ENCODE measurements at regions not wholly inside any gene's neighbourhood (a gene's known extent, or its start where the extent isn't known, plus 50 kb on each side); places are given as distances from the start of the nearest gene placed in this dataset.

DNA sequence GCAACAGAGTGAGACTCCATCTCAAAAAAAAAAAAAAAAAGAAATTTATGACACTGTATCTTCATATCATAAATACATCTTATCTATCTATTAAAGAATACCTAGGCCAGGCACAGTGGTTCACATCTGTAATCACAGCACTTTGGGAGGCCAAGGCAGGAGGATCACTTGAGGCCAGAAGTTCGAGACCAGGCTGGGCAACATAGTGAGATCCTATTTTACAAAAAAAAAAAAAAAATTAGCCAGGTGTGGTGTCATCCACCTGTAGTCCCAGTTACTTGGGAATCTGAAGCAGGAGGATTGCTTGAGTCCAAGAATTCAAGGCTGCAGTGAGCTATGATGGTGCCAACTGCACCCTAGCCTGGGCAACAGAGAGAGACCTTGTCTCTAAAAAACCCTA lies 95.0 kb downstream of the HNRNPLL start:
- DNase-seq, result no peak
- no peaks in the 10 kb centered on the region for H3K9me3 ChIP-seq (ENCODE audit: insufficient read depth, low read length, severe bottlenecking)
- H2AFZ ChIP-seq (ENCODE audit: low read depth, low read length), result no peak overlapping the region
- no peak for TF ChIP-seq EZH2 (IDR thresholded peaks at IDR 0.05; ENCODE audit: borderline replicate concordance, low read depth, low read length, severe bottlenecking)
- TF ChIP-seq, protein P1, sequence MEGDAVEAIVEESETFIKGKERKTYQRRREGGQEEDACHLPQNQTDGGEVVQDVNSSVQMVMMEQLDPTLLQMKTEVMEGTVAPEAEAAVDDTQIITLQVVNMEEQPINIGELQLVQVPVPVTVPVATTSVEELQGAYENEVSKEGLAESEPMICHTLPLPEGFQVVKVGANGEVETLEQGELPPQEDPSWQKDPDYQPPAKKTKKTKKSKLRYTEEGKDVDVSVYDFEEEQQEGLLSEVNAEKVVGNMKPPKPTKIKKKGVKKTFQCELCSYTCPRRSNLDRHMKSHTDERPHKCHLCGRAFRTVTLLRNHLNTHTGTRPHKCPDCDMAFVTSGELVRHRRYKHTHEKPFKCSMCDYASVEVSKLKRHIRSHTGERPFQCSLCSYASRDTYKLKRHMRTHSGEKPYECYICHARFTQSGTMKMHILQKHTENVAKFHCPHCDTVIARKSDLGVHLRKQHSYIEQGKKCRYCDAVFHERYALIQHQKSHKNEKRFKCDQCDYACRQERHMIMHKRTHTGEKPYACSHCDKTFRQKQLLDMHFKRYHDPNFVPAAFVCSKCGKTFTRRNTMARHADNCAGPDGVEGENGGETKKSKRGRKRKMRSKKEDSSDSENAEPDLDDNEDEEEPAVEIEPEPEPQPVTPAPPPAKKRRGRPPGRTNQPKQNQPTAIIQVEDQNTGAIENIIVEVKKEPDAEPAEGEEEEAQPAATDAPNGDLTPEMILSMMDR (IDR thresholded peaks at IDR 0.05; ENCODE audit: borderline replicate concordance, extremely low read depth, low read length, poor library complexity, severe bottlenecking), result no peak
- no peak overlapping the region for H3K27ac ChIP-seq (ENCODE audit: low read length)
- H3K9ac ChIP-seq (ENCODE audit: low read depth, low read length), result no peak overlapping the region
- no peak overlapping the region for H3K4me3 ChIP-seq (ENCODE audit: low read depth in 1 of 2, low read length in 2 of 2)
- H4K20me1 ChIP-seq (ENCODE audit: insufficient read depth, low read length), result no peaks in the 10 kb centered on the region
- ATAC-seq (ENCODE audit: insufficient read depth, low read depth), result no peak
- no peak overlapping the region for H3K4me2 ChIP-seq (ENCODE audit: insufficient read depth, low read length)
- H3K36me3 ChIP-seq (ENCODE audit: insufficient read depth, low read length), result no peaks in the 10 kb centered on the region
- no peaks in the 10 kb centered on the region for H3K79me2 ChIP-seq (ENCODE audit: insufficient read depth, low read length)
- peaks cover 3% of the 10 kb centered on the region for H3K27me3 ChIP-seq (ENCODE audit: insufficient read depth, low read length, poor library complexity)
- peaks cover 2% of the 10 kb centered on the region; the same call in 1 of the 2 replicates for H3K4me1 ChIP-seq (ENCODE audit: insufficient read depth, low read length)

DNA sequence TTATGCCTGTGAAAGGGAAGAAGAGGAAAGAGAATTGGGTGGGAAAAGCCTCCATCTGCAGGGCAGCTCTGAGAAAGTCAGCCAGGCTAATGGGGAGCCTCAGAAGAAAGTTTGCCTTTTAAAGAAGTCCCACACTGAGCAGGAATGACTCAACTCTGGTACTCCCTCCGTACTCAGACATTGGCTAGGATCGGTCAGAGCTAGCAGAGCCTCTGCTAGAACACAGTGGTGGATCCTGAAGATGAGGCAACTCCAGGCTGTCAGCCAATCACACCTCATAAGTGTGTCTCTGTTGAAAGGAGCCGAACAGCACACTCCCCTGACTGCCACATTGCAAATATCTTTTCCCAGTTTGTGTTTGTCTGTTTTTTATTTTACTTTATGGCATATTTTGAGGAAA lies 96.9 kb downstream of the HNRNPLL start:
- Histone ChIP-seq H3K4me1 (ENCODE audit: insufficient read depth, low read length) (peaks cover 2% of the 10 kb centered on the region; the same call in 1 of the 2 replicates), H2AFZ (ENCODE audit: low read depth, low read length) (no peak overlapping the region), H3K4me2 (ENCODE audit: insufficient read depth, low read length) (no peak overlapping the region), H3K27ac (ENCODE audit: low read length) (no peak overlapping the region), H3K27me3 (ENCODE audit: insufficient read depth, low read length, poor library complexity) (peaks cover 3% of the 10 kb centered on the region), H3K9ac (ENCODE audit: low read depth, low read length) (no peak overlapping the region), H3K36me3 (ENCODE audit: insufficient read depth, low read length) (no peaks in the 10 kb centered on the region), H3K4me3 (ENCODE audit: low read depth in 1 of 2, low read length in 2 of 2) (no peak overlapping the region), H3K79me2 (ENCODE audit: insufficient read depth, low read length) (no peaks in the 10 kb centered on the region), H4K20me1 (ENCODE audit: insufficient read depth, low read length) (no peaks in the 10 kb centered on the region), H3K9me3 (ENCODE audit: insufficient read depth, low read length, severe bottlenecking) (peaks cover 7% of the 10 kb centered on the region)
- DNase-seq, result no peak
- no peak for ATAC-seq (ENCODE audit: insufficient read depth, low read depth)
- TF ChIP-seq EZH2 (IDR thresholded peaks at IDR 0.05; ENCODE audit: borderline replicate concordance, low read depth, low read length, severe bottlenecking), result no peak
- TF ChIP-seq, protein P1 (IDR thresholded peaks at IDR 0.05; ENCODE audit: borderline replicate concordance, extremely low read depth, low read length, poor library complexity, severe bottlenecking), result no peak

DNA sequence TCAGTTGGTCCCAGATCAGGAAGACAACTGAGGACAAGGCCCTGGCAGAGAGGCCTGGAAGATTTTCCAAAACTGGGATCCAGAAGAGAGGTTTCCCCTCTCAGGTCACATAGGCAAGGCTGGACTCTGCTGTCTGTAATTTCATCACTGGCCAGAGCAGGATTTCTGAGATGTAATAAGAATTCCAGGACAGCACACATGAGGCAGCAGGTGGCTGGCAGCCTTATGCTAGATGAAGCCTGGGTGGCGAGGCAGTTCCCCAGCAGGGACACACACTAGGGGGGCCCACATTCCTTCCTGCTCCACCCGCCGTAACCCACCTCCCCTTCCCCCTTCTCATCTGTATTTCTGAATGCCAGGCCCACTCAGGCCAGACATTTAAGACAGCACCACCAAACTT lies 98.6 kb downstream of the HNRNPLL start:
- DNase-seq (no peak), ATAC-seq (ENCODE audit: insufficient read depth, low read depth) (no peak)
- Histone ChIP-seq H3K9me3 (ENCODE audit: insufficient read depth, low read length, severe bottlenecking) (peaks cover 7% of the 10 kb centered on the region), H4K20me1 (ENCODE audit: insufficient read depth, low read length) (no peaks in the 10 kb centered on the region), H3K4me3 (ENCODE audit: low read depth in 1 of 2, low read length in 2 of 2) (no peak overlapping the region), H3K9ac (ENCODE audit: low read depth, low read length) (no peak overlapping the region), H2AFZ (ENCODE audit: low read depth, low read length) (no peak overlapping the region), H3K4me1 (ENCODE audit: insufficient read depth, low read length) (peaks cover 3% of the 10 kb centered on the region), H3K27me3 (ENCODE audit: insufficient read depth, low read length, poor library complexity) (peaks cover 3% of the 10 kb centered on the region), H3K27ac (ENCODE audit: low read length) (no peak overlapping the region), H3K4me2 (ENCODE audit: insufficient read depth, low read length) (no peak overlapping the region), H3K36me3 (ENCODE audit: insufficient read depth, low read length) (no peaks in the 10 kb centered on the region), H3K79me2 (ENCODE audit: insufficient read depth, low read length) (no peaks in the 10 kb centered on the region)
- TF ChIP-seq, protein P1 (IDR thresholded peaks at IDR 0.05; ENCODE audit: borderline replicate concordance, extremely low read depth, low read length, poor library complexity, severe bottlenecking), result no peak
- TF ChIP-seq EZH2 (IDR thresholded peaks at IDR 0.05; ENCODE audit: borderline replicate concordance, low read depth, low read length, severe bottlenecking), result no peak

DNA sequence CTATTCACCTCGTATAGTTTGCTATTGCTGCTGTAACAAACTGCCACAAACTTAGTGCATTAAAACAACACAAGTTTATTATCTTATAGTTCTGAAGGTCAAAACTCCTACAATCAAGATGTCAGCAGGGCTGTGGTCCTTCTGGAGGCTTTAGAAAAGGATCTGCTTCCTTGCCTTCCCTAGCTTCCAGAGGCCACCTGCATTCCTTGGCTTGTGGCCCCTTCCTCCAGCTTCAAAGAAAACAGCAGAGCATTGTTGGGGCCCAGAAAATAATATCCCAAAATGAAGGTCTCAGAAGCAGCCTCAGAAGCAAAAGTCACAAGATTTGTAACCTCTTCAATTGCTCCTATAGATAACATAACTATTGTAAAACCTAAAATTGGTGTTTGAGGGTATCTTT lies 100.6 kb downstream of the HNRNPLL start:
- Histone ChIP-seq H3K9me3 (ENCODE audit: insufficient read depth, low read length, severe bottlenecking) (peaks cover 7% of the 10 kb centered on the region), H3K4me3 (ENCODE audit: low read depth in 1 of 2, low read length in 2 of 2) (no peak overlapping the region), H3K4me2 (ENCODE audit: insufficient read depth, low read length) (no peak overlapping the region), H2AFZ (ENCODE audit: low read depth, low read length) (no peak overlapping the region), H4K20me1 (ENCODE audit: insufficient read depth, low read length) (no peaks in the 10 kb centered on the region), H3K79me2 (ENCODE audit: insufficient read depth, low read length) (no peaks in the 10 kb centered on the region), H3K9ac (ENCODE audit: low read depth, low read length) (no peak overlapping the region), H3K4me1 (ENCODE audit: insufficient read depth, low read length) (peaks cover 14% of the 10 kb centered on the region), H3K27me3 (ENCODE audit: insufficient read depth, low read length, poor library complexity) (peaks cover 3% of the 10 kb centered on the region), H3K36me3 (ENCODE audit: insufficient read depth, low read length) (no peaks in the 10 kb centered on the region), H3K27ac (ENCODE audit: low read length) (no peak overlapping the region)
- DNase-seq (no peak), ATAC-seq (ENCODE audit: insufficient read depth, low read depth) (no peak)
- TF ChIP-seq EZH2 (IDR thresholded peaks at IDR 0.05; ENCODE audit: borderline replicate concordance, low read depth, low read length, severe bottlenecking), result no peak
- TF ChIP-seq, protein P1 (IDR thresholded peaks at IDR 0.05; ENCODE audit: borderline replicate concordance, extremely low read depth, low read length, poor library complexity, severe bottlenecking), result no peak

All from DND-41 (cell line).